B cell (primary cell): ENCODE measurements at regions not wholly inside any gene's neighbourhood (a gene's known extent, or its start where the extent isn't known, plus 50 kb on each side); places are given as distances from the start of the nearest gene placed in this dataset.

Experiments used
- ATAC-seq: fragments of 200-7000 bp; cut with Tn5 transposase; one replicate; pipeline ENCODE4 v1.10.0; 2021; ENCODE audit warnings: low read depth, mild to moderate bottlenecking, moderate number of reproducible peaks, moderate library complexity
- CTCF ChIA-PET: fragments of 350-600 bp; sonication (Branson Sonifier 250); formaldehyde crosslinking; loops from one replicate; lab custom pipeline; 2021; ENCODE audit warnings: antibody characterized with exemption, inconsistent platforms; lab: Charles Lee
- POLR2A ChIA-PET: fragments of 350-600 bp; sonication (Branson Sonifier 250); formaldehyde crosslinking; loops from one replicate; lab custom pipeline; 2021; ENCODE audit warnings: antibody characterized with exemption; lab: Charles Lee
- DNase-seq: peaks from one replicate; pipeline ENCODE4 v3.0.0; 2013
- H2AFZ ChIP-seq: 2 replicates; pipeline ENCODE4 v1.6.1; 2012; ENCODE audit warnings: mild to moderate bottlenecking, low read depth, low read length; ENCODE audit not compliant: insufficient read depth, poor library complexity, severe bottlenecking
- H3K27ac ChIP-seq, 2 donors: 1 replicate in 1 of 2; 2 replicates in 1 of 2; pipeline ENCODE4 v1.5.1; 2012 to 2013; ENCODE audit warnings: low read length in 2 of 2, mild to moderate bottlenecking in 2 of 2, moderate library complexity in 1 of 2
- H3K27me3 ChIP-seq, 4 experiments: fragments of 200-600 bp in 1 of 4; sonication (generic) in 1 of 4; replicated peaks in 1 of 4; 1 replicate in 2 of 4; 2 replicates in 2 of 4; pipeline versions ENCODE4 v1.6.1 to v1.7.0; 2013 to 2016; ENCODE audit warnings: low read length in 3 of 4, mild to moderate bottlenecking in 2 of 4, mixed read lengths in 1 of 4, moderate library complexity in 1 of 4; ENCODE audit not compliant: insufficient read depth in 4 of 4, control insufficient read depth in 3 of 4; ENCODE audit errors: control extremely low read depth in 1 of 4
- H3K36me3 ChIP-seq, 2 experiments: replicated peaks in 1 of 2; 1 replicate in 1 of 2; 2 replicates in 1 of 2; pipeline versions ENCODE4 v1.6.1 to v1.7.1; 2013; ENCODE audit warnings: low read length in 1 of 2; ENCODE audit not compliant: insufficient read depth in 2 of 2, control insufficient read depth in 1 of 2; ENCODE audit errors: control extremely low read depth in 1 of 2, extremely low read depth in 1 of 2
- H3K4me1 ChIP-seq, 2 donors: fragments of 200-600 bp in 1 of 2; sonication (generic) in 1 of 2; 1 replicate in 1 of 2; 2 replicates in 1 of 2; pipeline versions ENCODE4 v1.5.1 to v1.6.1; 2013 to 2017; ENCODE audit warnings: low read length in 2 of 2; ENCODE audit not compliant: control insufficient read depth in 2 of 2, insufficient read depth in 2 of 2
- H3K4me2 ChIP-seq: replicated peaks from 2 replicates; pipeline ENCODE3; 2012; ENCODE audit warnings: mild to moderate bottlenecking, low read depth, low read length; ENCODE audit not compliant: poor library complexity, severe bottlenecking
- H3K4me3 ChIP-seq, 5 experiments: fragments of 200-600 bp in 1 of 5; sonication (generic) in 1 of 5; 1 replicate in 3 of 5; 2 replicates in 2 of 5; pipeline versions ENCODE4 v1.5.1 to v1.7.0; 2011 to 2016; ENCODE audit warnings: low read length in 4 of 5, mild to moderate bottlenecking in 4 of 5, low read depth in 2 of 5, control low read depth in 1 of 5, moderate library complexity in 1 of 5; ENCODE audit not compliant: insufficient read depth in 1 of 5; ENCODE audit errors: control extremely low read depth in 1 of 5, extremely low read depth in 1 of 5
- H3K79me2 ChIP-seq: fragments of 200-600 bp; sonication (generic); one replicate; pipeline ENCODE4 v1.6.0; 2016; ENCODE audit warnings: low read length; ENCODE audit not compliant: control insufficient read depth, insufficient read depth
- H3K9ac ChIP-seq: fragments of 200-600 bp; sonication (generic); 2 replicates; pipeline ENCODE4 v1.6.1; 2017; ENCODE audit warnings: mild to moderate bottlenecking, low read length, moderate library complexity
- H3K9me3 ChIP-seq, 3 donors: one replicate each; pipeline versions ENCODE4 v1.6.1 to v1.7.1; 2013; ENCODE audit warnings: low read length in 2 of 3; ENCODE audit not compliant: control insufficient read depth in 2 of 3, insufficient read depth in 1 of 3; ENCODE audit errors: control extremely low read depth in 1 of 3
- H4K20me1 ChIP-seq: 2 replicates; pipeline ENCODE4 v1.6.0; 2012; ENCODE audit warnings: mild to moderate bottlenecking, low read length; ENCODE audit not compliant: insufficient read depth, control insufficient read depth, poor library complexity, severe bottlenecking
- H3K27ac Mint-ChIP-seq: one replicate; pipeline ENCODE4 v1.8.0; 2021; ENCODE audit warnings: mixed read lengths
- H3K27me3 Mint-ChIP-seq: one replicate; pipeline ENCODE4 v1.8.0; 2021; ENCODE audit warnings: mixed read lengths
- H3K4me1 Mint-ChIP-seq: one replicate; pipeline ENCODE4 v1.8.0; 2021; ENCODE audit warnings: mixed read lengths
- H3K4me3 Mint-ChIP-seq: one replicate; pipeline ENCODE4 v1.8.0; 2021; ENCODE audit warnings: mixed read lengths
- H3K9me3 Mint-ChIP-seq: one replicate; pipeline ENCODE4 v1.8.0; 2022; ENCODE audit warnings: mixed read lengths; ENCODE audit not compliant: insufficient read depth
- CTCF ChIP-seq: fragments of 200-600 bp; IDR thresholded peaks from one replicate; pipeline ENCODE4 v1.8.0; 2022; ENCODE audit warnings: antibody characterized with exemption, mild to moderate bottlenecking
- EZH2 ChIP-seq: IDR thresholded peaks from 2 replicates; pipeline ENCODE4 v1.6.1; 2012; ENCODE audit warnings: borderline replicate concordance, low read depth, mild to moderate bottlenecking, moderate library complexity, low read length; ENCODE audit not compliant: insufficient read depth, poor library complexity, severe bottlenecking
- WGBS: methylation state at CpG from one replicate; pipeline ENCODE4 v1.1.5; 2013; ENCODE audit warnings: missing lambda C conversion rate; ENCODE audit not compliant: insufficient coverage; 5-methylcytosine and 5-hydroxymethylcytosine counted together
- intact Hi-C: fragments of 100-400 bp; cut with micrococcal nuclease; formaldehyde crosslinking; loops from one replicate; pipeline ENCODE4 v1.10.0; 2022

- ChIA-PET CTCF (no interaction called here), POLR2A (no interaction called here)
- Histone ChIP-seq H3K9me3 (peaks cover 0 to 14% (median 0%) of the 10 kb centered on the region in 3 donors), H3K79me2 (no peaks in the 10 kb centered on the region), H3K4me3 (no peak overlapping the region), H3K27me3 (peaks cover 0 to 2% (median 0%) of the 10 kb centered on the region in 4 experiments), H3K27ac (no peak overlapping the region), H3K36me3 (no peaks in the 10 kb centered on the region), H3K4me2 (no peak overlapping the region), H4K20me1 (no peaks in the 10 kb centered on the region), H3K9ac (no peak overlapping the region), H3K4me1 (no peaks in the 10 kb centered on the region), H2AFZ (no peak overlapping the region)
- no peaks in the 10 kb centered on the region for H3K9me3 Mint-ChIP-seq
- ATAC-seq, result no peak
- intact Hi-C loops, result no loop called here
- no peak for TF ChIP-seq EZH2
- no peak for TF ChIP-seq CTCF
- no peak for DNase-seq
- no peaks in the 10 kb centered on the region for H3K4me1 Mint-ChIP-seq
- H3K27ac Mint-ChIP-seq, result no peak overlapping the region
- WGBS, result 41% methylated on average over 12 of the region's 19 CpGs
- H3K4me3 Mint-ChIP-seq, result no peak overlapping the region
- H3K27me3 Mint-ChIP-seq, result peaks cover 39% of the 10 kb centered on the region
These were observed 203.8 kb downstream of the RBM19 start for GRCh38 chr12:113762155-113762881.

GRCh38 chr12:113759135-113759534, 207.0 kb downstream of the RBM19 start:
- Histone ChIP-seq H3K4me3 (no peak overlapping the region), H2AFZ (no peak overlapping the region), H3K27me3 (no peaks in the 10 kb centered on the region), H3K9me3 (peaks cover 0 to 9% (median 0%) of the 10 kb centered on the region in 3 donors), H3K9ac (no peak overlapping the region), H3K4me1 (no peaks in the 10 kb centered on the region), H3K36me3 (no peaks in the 10 kb centered on the region), H3K79me2 (no peaks in the 10 kb centered on the region), H3K27ac (no peak overlapping the region), H3K4me2 (no peak overlapping the region), H4K20me1 (no peaks in the 10 kb centered on the region)
- no peaks in the 10 kb centered on the region for H3K9me3 Mint-ChIP-seq
- DNase-seq, result no peak
- ChIA-PET POLR2A (no interaction called here), CTCF (no interaction called here)
- no peaks in the 10 kb centered on the region for H3K4me1 Mint-ChIP-seq
- H3K4me3 Mint-ChIP-seq, result no peak overlapping the region
- peaks cover 34% of the 10 kb centered on the region for H3K27me3 Mint-ChIP-seq
- H3K27ac Mint-ChIP-seq, result no peak overlapping the region
- TF ChIP-seq CTCF (no peak), EZH2 (no peak)
- WGBS, result no CpG with 5 or more reads among the region's 2 CpGs
- intact Hi-C loops, result no loop called here
- ATAC-seq, result no peak
